ENCODE measurements at regions not wholly inside any gene's neighbourhood (a gene's known extent, or its start where the extent isn't known, plus 50 kb on each side); places are given as distances from the start of the nearest gene placed in this dataset.

DNA sequence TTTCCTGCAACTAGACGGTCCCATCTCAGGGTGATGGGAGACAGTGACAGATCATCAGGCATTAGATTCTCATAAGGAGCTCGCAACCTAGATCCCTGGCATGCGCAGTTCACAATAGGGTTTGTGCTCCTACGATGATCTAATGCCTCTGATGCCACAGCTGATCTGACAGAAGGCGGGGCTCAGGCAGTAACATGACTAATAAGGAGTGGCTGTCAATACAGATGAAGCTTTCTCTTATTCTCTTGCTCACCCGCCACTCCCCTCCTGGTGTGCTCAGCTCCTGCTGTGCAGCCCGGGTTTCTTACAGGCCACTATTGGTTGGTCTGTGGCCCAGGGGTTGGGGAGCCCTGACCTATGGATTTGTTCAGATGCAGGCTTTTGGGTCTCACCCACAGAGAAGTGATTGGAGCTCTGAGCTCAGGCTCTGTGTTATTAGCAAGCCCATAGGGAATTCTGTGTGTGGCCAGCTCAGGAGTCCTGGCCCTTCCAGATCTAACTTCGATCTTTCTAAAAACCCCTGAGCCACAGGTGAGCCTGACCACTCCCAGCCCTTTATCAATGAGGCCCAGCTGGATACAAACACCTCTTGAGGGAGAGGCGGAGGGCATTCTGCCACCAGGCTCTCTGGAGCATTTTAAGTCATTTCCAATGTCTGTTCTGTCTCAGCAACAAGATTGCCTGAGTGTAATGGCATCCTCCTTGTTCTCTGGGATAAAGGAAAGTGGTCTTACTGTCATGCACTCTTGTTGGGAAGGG, 351.8 kb downstream of the BUD13 start:
- DNase-seq (ENCODE audit: missing footprints) (no peak), ATAC-seq (no peak)
- intact Hi-C loops (cut with DNase I): no loop called here

DNA sequence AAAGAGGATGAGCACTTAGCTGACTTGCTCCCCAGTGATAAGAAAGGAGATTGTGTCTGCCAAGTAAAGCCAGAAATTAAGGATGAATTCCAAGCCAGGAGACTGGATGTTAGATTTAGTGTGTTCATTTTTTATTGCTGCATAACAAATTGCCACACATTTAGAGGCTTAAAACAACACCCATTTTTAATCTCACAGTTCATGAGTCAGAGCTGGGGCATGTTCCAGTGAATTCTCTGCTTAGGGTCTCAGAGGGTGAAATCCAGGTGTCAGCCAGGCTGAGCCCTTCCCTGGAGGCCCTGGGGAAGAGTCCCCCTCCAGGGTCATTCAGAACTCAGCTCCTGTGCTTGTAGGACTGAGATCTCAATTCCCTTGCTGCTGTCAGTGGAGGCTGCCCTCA, 352.8 kb downstream of the BUD13 start:
- ATAC-seq (no peak), DNase-seq (ENCODE audit: missing footprints) (no peak)
- intact Hi-C loops (cut with DNase I): no loop called here

DNA sequence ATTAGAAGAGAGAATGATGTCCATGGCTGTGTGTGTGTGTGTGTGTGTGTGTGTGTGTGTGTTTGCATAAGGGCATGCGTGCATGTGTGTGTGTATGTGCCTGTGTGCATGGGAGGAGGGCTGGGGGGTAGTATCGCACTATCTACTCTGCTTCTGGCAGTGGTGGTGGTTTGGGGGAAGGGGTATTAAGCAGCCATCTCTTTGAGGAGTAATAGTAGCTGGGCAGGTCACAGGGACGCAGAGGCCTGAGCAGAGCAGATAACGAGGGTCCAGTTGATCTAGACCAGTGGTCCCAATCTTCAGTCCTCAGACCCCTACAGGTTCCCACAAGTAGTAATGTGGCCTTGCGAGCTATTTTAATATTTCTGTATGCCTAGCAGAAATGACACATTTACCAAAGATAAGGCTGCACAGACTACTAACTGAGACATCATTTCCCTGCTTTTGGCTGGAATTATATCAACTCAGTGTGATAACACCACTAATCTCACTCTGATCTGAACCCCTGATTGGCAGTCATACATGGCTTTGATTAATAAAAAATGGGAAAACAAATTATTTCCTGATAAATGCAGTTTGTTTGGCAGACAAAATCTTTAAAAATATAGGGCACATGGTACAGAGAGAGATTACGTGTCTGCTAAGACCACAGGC, 354.3 kb downstream of the BUD13 start:
- intact Hi-C loops (cut with DNase I): no loop called here
- DNase-seq (ENCODE audit: missing footprints) (no peak), ATAC-seq (no peak)

DNA sequence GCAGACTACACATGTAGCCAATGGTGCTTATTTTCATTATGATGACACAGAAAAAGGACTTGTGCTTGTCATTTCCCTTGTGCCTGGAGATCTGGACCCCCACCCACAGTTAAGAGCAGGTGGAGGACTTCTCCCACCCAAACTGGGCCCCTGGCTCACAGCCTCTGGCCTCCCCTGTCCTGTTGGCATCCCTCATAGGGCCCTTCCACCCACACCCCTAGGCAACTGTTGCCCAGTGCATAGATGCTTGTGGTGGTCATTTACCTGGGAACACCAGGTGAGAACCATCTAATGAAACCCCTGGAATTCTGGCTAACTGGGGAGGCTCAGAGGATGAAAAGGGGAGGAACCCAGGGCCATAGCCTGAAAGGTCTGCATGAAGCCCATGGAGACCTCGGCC, 355.9 kb downstream of the BUD13 start:
- no peak for ATAC-seq
- no peak for DNase-seq (ENCODE audit: missing footprints)
- intact Hi-C loops (cut with DNase I): no loop called here

DNA sequence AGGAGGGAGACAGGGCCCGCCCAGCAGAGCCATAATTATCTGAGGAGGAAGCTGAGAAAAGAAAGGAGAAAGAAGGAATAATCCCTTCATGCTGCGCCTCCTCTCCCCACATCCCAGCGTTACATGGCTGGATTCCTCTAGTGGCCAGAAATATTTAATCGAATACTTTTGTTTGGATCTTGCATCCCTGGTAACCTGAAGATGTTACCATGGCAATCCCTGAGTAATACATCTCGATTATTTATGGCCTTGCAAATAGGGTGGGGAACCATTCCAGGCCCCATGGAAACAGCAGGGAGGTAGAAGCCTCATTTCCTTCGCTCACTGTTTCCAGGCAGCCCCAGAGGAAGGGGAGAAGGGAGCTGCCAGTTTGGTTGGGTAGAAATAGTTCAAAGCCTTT, 357.7 kb downstream of the BUD13 start:
- intact Hi-C loops (cut with DNase I): no loop called here
- ATAC-seq (no peak), DNase-seq (ENCODE audit: missing footprints) (no peak)

DNA sequence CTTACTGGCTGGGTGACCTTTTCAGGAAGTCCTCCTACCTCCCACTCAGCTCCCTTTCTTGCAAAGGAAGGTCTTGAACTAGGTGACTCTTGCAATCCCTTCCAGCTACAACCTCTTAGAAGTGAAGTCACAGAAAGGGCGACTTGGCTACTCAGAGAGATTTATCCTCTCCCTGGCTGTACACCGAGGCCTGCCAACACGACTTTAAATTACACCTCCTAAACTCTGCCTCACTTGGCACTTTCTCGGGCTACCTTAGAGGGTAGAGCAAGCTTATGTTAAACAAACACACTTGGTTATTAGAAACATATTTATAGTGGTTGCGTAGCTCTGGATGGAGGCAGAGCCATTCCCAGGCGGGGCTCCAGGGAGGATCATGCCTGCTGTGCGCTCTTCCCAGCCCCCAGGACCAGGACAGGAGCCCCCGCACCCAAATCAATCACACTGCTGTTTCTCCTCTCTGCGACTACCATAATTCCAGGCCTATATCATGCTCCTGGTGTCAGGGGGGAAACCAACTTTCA, 358.4 kb downstream of the BUD13 start:
- ATAC-seq (no peak), DNase-seq (ENCODE audit: missing footprints) (no peak)
- intact Hi-C loops (cut with DNase I): no loop called here

DNA sequence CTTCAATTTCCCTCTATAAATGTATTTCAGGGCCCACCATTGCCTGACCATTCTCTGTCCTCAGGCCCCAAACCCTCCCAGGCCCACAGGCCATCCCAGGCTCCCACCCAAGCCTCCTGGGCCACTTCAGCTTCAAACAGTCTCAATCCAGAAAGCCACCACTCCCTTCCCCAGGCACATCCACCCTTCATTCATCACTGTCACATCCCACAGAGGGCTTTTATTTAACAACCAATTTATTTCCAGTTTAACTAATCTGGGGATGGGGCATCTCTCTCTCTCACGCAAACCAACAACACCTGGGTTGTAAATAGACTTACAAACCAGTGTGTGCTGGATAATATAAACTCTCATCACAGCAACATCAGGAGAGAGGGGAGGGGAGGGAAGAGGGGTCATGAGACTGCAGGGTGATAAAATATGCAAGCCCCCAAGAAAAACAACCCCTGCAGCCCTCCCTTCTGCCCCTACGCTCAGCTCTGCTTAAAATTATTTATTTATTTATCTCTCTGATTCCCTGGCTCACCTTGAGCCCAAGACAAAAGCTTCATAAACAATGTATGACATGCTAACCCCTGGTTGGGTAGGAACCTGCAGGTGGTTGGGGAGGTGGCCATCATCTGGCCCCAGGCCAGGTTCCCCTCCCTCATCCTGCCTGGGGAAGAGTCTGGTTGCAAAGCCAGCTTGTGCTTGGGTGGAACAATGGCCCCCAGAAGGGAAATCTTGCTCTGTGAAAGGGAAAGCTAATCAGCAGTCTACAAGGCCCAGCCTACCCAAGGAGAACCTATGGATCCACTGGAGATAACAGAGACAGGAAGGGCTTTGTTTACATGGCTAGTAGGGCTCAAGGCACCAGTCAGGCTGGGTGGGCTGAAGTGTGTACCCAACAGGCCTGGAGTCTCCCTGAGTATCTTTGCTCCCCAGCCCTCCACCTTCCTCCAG, 359.2 kb downstream of the BUD13 start:
- ATAC-seq (no peak), DNase-seq (ENCODE audit: missing footprints) (no peak)
- intact Hi-C loops (cut with DNase I): no loop called here

DNA sequence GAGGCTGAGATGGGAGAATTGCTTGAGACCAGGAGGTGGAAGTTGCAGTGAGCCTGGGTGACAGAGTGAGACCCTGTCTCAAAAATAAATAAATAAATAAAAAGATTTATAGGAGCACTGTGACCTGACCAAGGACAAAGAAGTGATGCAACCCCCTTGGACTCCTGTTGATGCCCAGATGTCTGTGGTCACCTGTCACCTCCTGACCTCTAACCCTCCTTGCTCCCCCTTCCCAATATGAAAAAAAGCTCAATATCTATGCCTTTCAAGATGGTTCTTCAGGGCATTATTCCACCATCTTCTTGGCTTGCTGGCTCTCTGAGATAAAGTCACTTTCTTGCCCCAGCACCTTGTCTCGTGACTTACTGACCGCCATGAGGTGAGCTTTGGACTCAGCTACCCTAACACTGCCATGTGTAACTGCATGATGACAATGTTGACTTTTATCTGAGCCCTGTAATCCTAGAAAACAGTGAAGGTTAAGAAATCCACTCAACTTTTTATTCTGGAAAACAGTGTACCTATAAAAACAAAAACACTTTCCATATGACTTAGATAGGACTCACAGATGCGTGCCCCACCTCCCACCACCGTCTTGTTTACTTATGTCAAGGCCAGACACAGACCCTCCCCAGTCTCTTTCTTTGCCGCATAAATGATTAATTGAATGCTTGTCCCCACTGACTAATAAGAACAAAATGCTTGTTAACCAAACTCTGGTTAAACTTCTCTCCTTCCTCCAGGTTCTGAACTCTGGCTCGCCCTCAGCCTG, 360.5 kb downstream of the BUD13 start:
- no peak for ATAC-seq
- intact Hi-C loops (cut with DNase I): no loop called here
- DNase-seq (ENCODE audit: missing footprints): no peak

DNA sequence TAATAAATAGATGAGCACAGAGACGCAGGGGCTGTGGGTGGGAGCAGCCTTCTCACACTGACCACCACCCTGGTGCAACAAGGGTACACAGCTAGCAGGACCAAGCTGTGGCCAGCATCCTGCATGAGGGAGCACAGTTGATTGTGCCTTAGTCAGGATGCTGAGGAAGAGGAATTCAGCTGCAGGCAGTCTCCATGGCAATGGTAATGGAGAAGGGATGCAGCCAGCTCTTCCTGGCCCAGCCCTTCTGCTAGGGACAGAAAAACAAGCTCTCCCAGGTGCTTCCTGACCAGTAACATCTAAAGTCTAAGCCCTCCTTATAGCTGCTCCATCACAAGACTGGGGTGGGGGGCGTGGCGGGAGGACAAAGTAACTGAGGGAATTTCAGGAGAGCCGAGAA, 363.5 kb downstream of the BUD13 start:
- no peak for DNase-seq (ENCODE audit: missing footprints)
- intact Hi-C loops (cut with DNase I): no loop called here
- ATAC-seq: no peak

DNA sequence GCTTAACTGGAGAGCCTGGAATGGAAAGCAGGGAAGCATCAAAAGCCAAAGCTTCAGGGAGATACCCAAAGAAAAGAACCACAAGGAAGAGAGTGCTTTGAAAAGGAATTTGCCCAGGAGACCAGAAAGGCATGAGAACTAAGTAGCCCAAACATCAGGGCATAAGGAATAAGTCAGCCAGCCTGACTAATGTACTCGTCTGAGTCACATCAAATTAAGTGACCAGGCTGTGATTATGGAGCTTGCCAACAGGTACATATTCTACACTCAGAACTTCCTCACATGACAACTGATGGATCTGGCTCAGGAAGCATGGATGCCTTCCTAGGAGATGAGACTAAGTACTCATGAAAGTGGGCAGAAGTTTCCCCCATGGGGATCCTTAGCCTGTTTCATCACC, 366.7 kb downstream of the BUD13 start:
- ATAC-seq (no peak), DNase-seq (ENCODE audit: missing footprints) (no peak)
- intact Hi-C loops (cut with DNase I): no loop called here

DNA sequence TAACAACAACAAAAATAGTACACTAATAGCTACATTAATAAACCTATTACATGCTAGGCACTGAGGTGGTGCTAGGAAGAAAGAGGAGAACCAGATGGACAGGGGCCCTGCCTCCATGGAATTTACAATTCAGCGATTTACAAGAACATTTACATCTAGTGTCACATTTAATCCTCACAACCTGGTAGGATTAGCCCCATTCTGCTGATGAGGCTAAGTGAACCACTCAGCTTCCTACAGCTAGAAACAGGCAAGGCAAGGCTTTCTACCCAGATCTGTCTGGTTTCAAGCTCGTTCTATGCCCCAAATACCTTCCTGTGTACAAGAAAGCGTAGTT, 368.4 kb downstream of the BUD13 start:
- intact Hi-C loops (cut with DNase I): no loop called here
- DNase-seq (ENCODE audit: missing footprints): no peak
- ATAC-seq: no peak

DNA sequence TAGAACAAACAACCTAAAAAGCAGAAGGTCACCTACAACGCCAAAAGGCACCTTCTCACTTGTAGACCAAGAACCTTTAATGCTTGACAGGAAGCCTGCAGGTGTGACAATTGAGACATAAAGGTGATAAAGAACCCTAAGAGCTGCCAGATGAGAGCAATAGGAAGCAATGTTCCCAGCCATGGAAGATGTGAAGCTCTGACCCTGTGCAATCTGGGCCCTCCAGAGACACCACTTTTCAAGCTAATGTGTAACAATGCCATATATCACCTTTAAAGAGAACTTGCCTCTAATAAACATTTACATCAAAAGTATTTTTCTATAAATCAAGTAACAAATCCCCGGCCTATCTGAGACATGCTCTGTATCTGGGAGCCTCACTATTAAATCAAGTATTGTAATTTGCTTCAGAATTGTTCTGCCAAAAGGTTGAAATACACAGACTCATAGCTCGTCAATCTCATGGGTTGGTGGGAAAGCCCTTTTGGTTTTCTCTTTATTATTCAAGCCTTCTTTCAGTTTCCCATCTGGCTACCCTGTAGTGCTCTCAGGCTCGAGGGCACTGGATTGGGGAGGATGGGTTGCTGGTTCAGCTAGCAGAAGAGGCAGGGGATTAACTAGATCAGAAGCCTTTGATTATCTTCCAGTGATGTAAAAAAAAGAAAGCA, 368.9 kb downstream of the BUD13 start:
- intact Hi-C loops (cut with DNase I): no loop called here
- DNase-seq (ENCODE audit: missing footprints) (no peak), ATAC-seq (no peak)

DNA sequence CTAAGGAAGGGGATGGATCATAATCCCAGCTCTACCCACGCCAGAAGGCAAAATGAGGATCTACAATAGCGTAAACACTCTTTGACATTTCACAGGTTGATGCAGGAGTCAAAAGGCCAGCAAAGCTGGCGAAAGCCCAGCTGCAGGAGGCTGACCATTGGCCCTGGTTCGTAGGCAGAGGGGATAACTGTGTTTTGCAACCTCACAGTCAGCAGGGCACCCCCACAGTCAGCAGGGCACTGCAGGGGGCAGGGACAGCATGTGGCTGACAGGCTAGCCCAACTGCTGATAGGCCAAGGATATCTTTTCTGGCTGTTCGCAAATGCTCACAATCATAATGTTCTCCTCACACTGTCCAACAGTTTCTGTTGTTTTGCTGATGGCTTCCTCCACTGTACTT, 372.7 kb downstream of the BUD13 start:
- intact Hi-C loops (cut with DNase I): no loop called here
- DNase-seq (ENCODE audit: missing footprints) (no peak), ATAC-seq (no peak)

DNA sequence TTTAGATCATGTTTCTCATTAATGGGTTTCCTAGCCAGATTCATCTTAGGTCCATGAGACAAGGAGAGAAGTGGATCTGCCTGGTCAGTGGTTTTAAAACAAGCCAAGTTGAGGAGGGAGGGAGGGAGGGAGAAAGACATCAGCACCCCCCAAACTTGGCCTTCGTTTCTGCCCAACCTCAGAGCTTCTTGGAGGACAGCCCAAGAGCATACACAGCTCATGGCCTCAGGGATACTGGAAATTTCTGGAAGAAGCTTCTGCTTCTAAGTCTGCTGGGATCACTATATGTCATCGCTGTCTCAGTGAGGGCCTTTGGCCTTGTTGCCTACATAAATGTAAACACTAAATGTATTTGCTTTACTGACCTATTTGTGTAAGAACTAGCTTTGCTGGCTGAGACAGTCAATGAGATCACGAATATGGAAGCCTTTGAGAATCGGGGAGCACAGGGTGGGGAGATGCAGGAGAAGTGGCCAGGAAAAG, 375.1 kb downstream of the BUD13 start:
- ATAC-seq (no peak), DNase-seq (ENCODE audit: missing footprints) (no peak)
- intact Hi-C loops (cut with DNase I): no loop called here

DNA sequence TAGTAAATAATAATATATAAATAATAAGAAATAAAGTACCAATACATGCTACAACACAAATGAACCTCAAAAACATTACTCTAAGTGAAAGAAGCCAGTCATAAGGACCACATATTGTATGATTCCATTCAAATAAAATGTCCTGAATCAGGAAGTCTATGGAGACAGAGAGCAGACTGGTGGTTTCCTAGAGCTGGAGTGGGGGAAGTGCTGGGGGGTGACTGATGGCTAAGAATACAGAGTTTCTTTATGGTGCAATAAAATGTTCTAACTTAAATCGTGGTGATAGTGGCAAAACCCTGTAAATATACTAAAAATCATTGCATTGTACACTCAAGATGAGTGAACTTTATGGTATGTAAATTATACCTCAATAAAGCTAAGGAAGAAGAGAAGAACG, 376.5 kb downstream of the BUD13 start:
- ATAC-seq (no peak), DNase-seq (ENCODE audit: missing footprints) (no peak)
- intact Hi-C loops (cut with DNase I): no loop called here

DNA sequence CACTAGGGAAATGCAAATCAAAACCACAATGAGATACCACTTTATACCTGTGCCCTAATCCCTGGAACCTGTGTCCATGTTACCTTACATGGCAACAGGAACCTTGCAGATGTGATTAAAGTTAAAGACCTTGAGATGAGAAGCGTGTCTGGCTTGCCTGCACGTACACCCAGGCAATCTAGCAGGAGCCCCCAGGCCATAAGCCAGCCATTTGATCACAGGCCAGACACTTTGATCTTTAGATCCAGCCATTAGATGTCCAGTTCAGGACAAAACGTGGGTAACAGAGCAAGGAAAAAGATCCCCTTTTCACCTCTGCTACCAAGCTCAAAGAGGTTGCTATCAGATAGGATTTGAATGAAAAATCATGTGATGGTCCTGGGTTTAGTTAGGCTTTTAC, 378.8 kb downstream of the BUD13 start:
- DNase-seq (ENCODE audit: missing footprints) (no peak), ATAC-seq (no peak)
- intact Hi-C loops (cut with DNase I): no loop called here

DNA sequence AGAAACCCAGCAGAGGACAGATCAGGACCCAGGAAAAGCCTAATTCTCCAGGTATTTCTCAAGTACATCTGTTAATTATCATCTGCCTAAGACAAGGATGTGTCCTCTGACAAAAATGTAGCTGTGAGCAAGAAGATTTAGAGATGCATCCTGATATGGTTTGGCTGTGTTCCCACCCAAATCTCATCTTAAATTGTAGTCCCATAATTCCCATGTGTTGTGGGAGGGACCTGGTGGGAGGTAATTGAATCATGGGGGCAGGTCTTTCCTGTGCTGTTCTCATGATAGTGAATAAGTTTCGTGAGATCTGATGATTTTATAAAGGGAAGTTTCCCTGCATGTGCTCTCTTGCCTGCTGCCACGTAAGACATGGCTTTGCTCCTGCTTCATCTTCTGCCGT, 381.8 kb downstream of the BUD13 start:
- ATAC-seq (no peak), DNase-seq (ENCODE audit: missing footprints) (no peak)
- intact Hi-C loops (cut with DNase I): no loop called here

DNA sequence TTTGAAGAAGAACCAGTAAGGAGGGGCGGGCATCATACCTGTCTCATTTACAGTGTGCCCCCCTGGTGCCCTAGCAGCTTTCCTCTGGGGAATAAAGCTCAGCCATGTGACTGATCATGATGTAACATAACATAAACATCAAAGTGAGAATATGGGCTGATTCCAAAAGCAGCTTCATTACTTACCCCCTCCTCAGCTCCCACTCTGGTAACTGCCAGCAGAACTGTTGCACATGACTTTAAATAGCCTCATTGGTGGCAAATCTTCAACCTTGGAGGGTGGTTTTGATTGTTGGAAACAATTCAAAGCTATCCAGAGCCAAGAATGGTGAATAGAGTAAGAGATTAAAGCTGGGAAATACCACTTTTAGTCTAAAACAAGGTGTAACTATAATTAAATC, 384.6 kb downstream of the BUD13 start:
- ATAC-seq (no peak), DNase-seq (ENCODE audit: missing footprints) (no peak)
- intact Hi-C loops (cut with DNase I): no loop called here
